Tongue (tissue), 1 donor: ENCODE measurements at regions not wholly inside any gene's neighbourhood (a gene's known extent, or its start where the extent isn't known, plus 50 kb on each side); places are given as distances from the start of the nearest gene placed in this dataset.
"Not testable (repeated sequence)": the region's sequence is repeated elsewhere in the genome, so short reads cannot be mapped to it uniquely, and the experiment has no call there.

Experiments used
- DNase-seq: peaks from one replicate; pipeline ENCODE4 v3.0.0-alpha.2; 2015

DNA sequence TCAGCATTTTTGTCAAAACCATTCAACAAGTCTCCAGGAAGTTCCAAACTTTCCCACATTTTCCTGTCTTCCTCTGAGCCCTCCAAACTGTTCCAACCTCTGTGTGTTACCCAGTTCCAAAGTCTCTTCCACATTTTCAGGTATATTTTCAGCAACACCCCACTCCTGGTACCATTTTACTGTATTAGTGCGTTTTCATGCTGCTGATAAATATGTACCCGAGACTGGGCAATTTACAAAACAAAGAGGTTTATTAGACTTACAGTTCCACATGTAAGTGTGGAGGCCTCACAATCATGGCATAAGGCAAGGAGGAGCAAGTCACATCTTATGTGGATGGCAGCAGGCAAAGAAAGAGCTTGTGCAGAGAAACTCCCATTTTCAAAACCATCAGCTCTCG is 315.9 kb upstream of the ESRRG start:
- DNase-seq, result not testable (repeated sequence)

DNA sequence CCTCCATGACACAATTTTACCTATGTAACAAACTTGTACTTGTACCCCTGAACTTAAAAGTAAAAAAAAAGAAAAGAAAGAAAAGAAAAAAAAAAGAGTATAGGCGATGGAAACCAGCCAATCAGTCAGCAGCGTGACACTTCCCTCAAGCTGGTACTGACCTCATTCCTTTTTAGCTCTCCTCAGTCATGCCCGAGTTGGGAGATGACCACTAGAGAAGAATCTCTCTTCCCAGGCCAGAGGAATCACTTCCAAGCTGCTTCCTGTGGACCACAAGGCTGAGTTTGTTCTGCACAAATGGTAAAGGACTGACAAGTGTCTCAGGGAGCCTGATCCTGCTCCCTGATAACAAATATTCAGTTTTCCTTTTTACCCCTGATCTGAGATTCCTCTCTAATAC is 313.5 kb upstream of the ESRRG start:
- DNase-seq, result no peak

DNA sequence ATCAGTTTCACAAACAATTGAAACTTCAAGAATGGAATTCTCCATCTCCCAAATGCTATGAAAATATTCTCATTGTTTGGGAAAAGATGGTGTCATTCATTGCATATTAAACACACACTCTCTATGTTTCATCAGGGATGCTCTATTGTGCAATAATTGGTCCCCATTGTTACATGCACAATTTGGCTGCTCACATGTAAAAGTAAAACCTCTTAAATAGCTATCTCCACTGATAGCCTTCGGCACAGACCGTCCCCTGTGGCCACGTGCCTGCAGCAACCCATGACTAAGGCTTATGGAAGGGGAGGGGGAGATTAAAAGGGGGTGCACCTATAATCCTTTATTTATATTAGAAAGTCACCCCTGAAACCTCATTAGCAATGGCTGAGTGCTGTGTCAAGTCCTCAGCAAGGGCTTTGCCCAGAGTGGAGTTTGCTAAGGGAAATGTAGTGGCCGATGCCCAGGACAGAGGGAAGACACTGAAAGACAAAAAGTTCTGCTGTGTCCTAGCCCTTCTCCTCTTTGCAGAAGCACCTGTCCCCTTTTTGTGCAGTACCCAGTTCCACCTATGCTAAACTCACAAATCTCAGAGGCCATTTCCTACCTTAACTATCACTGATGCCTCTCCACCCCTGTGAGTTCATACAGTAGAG is 309.6 kb upstream of the ESRRG start:
- DNase-seq, result no peak

DNA sequence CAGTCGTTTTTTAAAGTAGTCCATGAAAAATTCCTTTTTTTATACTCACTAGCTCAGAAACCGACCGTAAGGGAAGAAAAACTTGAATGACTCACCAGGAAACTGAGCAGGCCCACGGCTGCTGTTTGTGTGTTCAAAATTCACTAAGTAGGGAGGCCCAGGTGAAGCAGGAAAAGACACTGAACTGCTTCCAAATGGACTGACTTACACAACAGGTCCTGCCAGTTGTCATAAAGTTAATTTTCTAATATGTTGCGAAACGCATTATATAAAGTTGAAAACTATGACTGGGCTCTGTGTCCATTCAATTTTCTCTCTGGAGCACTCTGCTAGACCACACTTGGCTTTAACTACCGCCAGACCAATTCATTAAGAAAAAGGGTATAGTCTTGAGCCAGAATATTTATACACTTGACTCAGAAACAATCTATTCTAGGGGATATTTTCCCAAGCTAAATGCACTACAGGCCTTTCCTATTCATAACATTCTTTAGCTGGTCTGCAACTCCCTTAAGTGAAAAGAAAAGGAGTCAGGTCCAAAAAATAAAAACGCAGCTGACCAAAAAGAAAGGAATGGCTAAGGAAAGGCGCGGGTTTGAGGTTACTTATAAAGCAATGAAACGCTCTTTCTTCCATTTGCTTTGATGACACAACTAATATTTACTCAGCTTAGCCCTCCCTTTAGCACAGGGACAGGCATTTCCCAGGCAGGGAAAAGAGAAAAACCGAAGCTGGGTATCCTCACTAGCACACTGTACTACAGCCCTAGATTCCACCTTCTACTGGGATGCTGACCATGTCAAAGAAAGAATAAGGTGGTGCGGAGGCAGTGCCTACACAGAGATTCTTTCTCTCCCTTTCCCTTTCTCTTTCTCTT is 306.3 kb upstream of the ESRRG start:
- peak; percentile 86 for DNase-seq

DNA sequence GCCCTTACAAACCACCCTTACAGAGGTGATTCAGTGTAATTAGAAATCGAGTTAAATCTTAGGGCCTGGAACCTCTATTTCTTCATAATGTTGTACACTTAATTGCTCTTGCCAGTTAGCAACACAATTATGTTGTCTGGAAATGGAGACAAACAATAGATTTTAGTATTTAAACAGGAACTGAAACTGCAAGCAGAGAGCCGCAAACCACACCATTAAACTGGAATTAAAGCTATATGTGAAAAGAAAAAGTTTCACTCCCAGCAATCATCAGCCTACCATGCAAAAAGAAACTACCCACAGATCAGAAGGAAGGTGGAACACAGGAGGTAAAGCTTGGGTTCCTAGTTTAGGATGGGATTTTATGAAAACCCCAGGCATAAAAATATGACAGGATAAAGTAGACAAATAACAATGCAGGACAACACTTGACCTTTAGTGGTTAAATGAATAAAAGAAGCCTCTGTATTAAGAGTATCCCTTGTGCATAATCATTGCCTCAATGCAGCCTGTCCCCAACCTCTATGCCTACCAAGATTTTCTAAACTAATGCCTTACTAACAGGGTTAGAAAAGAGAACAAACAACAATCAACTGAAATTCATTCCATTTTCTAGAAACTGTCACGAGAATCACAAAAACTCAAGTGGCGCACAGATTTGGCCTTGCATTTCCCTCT is 304.3 kb upstream of the ESRRG start:
- DNase-seq, result no peak

DNA sequence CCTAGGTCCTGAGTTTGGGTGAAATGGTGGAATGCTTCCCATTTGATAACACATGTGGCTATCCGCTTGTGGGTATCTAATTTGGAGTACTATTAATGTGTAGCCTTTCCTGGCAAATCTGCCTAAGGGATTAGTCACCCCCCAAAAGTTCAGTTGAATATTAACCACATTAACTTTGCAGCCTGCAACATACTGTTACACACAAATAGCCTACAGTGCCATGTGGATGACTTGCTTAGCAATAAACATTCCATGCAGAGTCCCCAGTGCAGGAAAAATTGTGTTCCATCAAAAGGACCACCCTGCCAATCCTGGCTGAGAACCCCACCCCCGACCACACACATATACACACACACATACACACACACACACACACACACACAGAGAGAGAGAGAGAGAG is 303.3 kb upstream of the ESRRG start:
- no peak for DNase-seq

DNA sequence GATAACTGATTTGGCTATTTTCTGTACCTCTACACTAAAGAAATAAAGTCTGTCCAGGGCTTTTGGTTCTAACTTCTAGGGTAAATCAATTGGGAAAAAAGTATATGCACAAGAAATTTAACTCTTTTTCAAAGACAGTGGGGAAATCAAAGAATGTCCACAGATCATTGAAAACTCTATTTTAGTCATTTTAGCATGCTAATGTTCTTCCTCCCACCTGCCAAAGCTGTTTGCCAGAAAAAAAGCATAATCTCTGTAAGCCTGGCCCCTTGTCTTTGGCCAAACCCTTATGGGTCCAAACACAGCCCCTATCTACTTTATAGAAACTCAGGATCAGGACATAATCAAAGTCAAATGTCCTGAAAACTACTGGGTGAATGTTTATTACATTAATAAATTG is 302.2 kb upstream of the ESRRG start:
- DNase-seq, result no peak

DNA sequence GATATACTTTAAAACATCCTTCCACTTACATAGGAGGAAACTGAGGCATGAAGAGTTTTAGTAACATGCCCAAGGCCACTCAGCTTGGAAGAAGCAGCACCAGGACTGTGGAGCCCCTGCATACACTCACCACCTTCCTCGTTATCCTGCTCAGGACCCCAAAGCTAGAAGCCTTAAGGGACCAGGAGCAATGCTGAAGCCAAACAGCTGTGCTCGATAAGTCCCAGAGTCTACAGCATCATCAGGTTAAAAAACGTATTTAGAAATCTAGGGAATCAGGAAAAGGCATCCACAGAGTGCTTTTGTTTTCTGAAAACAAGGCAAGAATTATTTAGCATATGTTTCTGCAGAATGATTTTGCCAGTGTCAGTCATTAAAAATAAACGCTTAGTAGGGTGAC is 301.7 kb upstream of the ESRRG start:
- DNase-seq, result peak; percentile 16

DNA sequence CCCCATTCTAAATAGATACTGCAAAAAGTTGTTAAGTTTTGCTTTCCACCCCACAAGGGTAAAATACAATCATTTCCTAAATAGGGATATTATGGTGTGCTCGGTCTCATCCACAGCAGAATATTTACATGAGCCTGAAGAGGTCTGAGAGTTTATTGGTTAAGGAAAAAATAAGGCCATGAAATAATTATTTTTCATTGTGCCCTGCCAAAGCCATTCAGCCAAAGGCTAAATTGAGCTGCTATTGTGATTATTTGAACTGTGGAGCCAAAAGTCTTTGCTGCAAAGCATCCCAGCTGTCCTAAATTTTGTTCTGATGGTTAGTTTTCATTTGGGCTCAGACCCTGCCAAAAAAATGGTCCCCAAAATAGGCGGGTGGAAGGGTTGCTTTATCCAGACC is 298.7 kb upstream of the ESRRG start:
- DNase-seq, result peak; percentile 15

DNA sequence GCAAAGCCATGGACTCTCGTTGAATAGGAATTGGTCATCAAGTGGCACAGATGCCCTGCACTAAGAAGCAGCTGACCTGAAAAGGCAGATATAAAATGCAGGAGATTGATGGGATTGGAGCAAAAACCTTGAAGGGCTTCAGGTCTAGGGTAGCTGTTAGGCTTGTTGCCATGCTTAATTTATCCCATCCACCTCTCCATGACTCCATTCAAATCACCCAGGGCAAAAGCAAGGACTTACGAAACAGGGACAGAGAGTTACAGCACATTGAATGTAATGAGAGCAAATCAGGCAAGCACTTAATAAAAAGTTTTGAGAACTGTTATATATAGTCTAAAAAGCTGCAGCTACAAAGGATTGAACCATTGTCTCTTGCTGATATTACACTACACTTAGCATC is 298.2 kb upstream of the ESRRG start:
- DNase-seq, result no peak

DNA sequence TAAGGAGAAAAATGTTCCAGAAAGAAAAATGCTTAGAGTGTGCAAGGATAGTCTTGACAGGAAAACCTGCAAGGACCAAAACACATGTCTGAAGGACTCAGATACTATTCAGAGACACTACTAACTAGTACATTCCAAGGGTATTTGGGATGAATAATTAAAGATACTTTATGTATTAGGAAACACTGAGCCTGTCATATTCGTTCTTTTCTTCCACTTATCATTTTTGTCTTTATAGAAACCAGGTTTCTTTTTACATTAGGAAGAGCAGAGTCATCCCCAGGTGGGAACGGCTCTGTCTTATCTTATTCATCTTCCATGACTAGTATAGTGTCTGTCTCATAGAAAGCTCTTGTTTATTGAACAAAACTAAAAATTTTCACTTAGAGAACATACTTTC is 296.2 kb upstream of the ESRRG start:
- no peak for DNase-seq

DNA sequence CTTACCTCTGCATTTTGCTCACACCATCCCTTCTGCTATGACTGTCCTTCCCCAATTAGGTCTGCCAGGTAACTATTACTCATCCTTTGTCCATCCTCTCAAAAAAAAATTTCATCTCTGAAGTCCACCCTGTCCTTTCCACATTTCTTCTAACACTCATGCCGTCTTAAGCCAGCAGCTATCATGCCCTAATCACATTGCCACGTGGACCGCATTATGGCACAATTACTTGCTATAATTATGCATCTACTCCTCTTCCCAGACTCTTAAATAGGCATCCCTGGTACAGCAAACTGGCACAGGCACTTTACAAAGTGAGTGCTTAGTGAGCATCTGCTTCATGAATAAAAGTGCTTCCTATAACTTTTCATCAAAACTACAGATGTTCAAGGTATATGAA is 295.4 kb upstream of the ESRRG start:
- DNase-seq, result no peak

DNA sequence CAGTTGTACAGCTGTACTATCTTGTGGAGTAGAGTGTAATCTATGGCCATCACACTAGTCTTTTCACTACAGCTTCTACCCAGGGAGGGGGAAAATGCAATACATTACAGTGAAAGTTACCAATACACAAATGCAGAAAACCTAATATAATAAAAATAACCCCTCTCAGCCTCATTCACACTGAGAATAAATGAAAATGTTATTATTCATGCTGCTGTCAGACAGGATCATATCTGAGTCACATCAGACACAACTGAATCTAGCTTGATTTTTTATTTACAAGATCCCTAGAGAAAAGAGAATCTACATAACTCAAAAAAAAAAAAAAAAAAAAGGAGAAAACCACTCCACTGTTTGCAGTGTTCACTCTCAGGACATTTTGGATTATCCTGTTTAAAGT is 293.9 kb upstream of the ESRRG start:
- no peak for DNase-seq

DNA sequence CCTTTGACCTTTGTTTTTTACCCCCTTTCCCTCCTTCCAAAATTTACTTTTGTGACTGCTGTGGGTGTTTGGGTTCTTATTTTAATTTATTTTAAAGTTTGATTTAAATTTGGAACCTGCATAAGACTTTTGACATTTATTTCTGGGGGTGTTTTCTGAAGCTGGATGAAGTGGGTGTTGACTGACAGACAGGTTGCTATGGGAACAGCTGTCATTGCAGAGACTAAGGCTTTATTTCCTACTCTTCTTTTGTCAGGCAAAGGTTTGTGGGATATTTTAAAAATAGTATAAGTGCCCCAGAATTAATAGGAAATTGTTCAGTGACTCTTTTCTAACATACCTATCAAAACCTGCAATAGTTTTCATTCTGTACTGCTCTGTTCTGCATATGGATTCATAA is 290.8 kb upstream of the ESRRG start:
- no peak for DNase-seq

DNA sequence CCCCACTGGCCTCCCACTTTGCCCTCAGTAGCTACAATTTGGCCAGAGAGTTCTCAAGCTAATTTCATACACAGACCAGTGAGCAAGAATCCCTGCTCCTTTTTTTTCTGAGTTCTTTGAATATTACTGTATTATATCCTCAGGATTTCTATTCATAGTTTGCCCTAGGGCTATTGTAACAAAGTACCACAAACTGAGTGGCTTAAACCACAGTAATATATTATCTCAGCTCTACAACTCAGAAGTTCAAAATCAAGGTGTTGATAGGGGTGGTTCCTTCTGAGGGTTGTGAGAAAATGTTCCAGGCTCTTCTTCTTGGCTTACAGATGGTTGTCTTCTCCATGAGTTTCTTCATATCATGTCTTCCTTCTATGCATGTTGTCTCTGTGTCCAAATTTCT is 289.4 kb upstream of the ESRRG start:
- DNase-seq, result no peak

DNA sequence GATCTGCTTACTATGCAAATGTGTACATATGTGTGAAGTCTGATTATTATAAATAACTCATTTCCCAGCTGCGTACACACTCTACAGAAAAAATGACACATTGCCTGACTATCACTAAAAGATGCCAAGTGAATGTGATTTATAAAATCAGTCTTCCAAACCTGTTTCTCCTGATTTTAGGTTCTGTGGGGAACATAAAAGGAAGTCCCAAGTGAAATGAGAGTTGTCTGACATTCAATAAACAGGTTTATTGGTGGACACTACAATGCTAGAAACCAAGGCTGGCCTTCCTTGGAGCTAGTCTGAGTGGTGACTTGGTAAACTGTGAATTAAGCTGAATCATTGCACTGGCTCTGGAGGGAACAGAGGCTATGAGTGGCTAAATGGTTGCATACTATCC is 287.9 kb upstream of the ESRRG start:
- DNase-seq, result no peak

DNA sequence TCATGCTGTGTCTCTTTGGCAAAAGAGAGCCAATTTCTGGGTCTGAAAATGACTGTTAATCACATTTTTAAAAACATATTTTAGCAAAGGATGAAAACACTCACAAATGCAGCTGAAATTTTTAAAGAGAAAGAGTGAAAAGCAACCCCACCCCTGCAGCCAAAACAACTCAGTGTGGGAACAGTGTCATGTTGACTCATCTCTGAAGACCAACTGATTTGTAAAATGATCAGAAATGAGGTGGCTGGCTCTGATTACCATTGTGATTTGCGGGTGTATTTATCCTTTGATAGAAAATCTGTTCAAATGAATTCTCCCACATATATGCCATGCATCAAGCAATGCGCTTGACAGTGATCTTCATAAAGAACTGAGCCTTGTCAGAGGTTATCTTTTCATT is 287.0 kb upstream of the ESRRG start:
- DNase-seq, result no peak

DNA sequence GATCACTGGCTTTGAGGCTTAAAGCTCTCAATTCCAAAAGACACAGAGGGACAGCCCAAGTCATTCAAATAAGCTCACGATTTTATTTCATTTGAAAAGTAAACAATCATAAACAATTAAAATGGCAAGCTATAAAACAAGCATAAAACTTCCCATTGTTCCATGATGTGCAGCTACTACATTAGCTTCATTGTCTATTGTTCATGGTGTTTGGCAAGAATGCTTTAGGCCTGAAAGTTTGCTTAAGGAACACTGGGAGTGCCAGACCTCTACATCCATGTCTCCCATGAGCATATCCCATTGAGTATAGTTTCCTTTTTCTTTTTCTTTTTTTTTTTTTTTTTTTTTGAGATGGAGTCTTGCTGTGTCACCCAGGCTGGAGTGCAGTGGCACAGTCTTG is 286.1 kb upstream of the ESRRG start:
- DNase-seq, result no peak

DNA sequence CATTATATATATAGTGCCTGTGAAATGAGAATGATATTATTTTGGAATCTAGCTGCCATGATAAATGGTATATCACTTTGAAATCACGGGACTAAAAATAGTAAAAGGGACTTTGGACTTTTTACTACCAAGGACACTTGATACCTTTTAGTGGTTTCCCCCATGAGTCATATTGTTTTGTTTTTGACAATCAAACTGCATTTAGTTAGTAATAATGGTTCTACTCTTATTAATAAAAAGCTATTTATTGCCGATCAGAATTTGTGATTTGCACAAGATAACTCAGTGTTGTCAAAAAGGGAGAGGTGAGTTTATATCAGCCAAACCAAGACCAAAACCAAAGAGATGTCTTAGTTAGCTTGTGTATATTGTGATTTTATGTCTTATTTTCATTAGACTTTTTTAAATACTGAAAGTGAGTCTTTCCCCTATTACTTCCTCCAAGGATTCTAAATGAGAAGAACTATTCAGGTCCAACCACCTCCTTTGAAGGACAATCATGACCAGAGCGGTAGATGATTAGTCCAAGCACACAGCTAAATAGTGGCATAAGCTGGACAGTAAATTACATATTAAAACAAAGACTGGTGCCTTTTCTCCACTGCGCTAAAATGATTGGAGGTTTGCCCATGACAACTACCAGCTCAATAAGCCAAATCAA is 281.7 kb upstream of the ESRRG start:
- DNase-seq, result no peak

DNA sequence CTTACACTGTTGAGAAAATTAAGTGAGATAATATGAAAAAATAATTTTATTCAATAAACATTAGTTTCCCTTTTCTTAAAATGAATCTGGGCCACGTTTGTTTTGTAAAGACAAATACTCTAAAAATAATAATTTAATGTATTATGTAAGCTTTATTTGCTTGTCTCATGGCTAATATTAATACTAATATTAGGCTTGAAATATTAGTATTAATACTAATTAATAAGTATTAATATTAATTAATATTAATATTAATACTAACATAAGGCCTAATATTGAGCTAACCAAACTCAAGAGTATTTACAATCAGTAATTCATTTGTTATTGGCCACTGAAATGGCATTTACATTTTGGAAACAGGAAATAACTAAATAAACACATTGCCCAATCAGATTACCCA is 280.1 kb upstream of the ESRRG start:
- DNase-seq, result no peak

DNA sequence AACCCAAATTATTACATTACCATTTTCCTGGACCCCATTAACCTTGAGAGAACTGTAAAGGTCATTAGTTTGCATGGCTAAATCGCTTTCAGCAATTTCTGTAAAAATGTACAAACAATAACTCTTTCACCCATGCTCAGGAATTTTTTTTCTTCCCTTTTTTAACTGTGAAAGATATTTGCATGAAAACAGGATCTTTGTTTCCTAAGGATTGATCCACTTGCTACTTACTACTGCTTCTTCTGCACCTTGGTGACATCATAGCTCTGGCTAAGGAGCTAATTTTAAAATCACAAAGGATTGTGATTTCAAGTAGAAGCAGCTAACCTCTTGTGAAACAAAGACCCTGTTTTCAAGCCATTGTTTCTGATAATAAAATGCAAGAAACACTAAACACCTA is 274.6 kb upstream of the ESRRG start:
- DNase-seq, result no peak

DNA sequence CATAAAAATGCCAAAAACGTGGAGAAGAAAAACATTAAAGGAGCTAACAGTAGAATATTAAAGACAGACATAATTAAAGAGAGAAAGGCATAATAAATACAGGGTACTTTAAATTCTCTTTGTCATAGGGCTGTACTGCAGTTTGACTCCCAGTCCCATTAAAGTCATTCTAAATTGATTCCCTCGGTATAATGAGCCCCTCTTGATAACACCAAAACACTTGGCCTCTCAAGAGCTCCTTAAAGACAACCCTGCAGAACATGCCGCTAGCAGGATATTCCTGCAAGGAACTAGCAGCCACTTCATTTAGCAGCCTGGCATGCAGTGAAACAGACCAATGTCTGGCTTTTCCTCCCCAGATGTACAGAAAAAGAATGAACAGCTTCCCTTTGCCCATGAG is 273.8 kb upstream of the ESRRG start:
- no peak for DNase-seq

DNA sequence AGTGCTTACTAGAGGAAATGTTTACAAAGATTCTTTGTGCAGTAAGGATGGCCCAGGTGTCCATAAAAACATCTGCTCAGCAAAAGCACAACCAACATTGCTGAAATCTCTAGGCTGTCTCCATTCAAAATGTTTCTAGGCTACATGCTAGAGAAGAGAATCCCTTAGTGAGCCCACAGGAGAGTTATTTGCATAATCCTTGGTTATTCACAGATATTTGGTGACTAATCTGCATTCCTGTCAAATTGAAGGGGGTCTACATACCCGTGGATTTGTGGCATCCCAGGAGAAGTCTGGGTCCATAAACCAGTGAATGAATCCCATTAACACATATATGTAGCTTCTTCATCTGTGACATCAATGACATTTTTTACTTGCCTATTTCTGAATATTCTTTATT is 261.3 kb upstream of the ESRRG start:
- DNase-seq, result no peak
